Activated naive CD4-positive, alpha-beta T cell treated with anti-CD3 and anti-CD28 coated beads, Interleukin-2, amount 50 U/mL, for 72 hours (primary cell): ENCODE measurements at regions not wholly inside any gene's neighbourhood (a gene's known extent, or its start where the extent isn't known, plus 50 kb on each side); places are given as distances from the start of the nearest gene placed in this dataset.

Source experiments
- ATAC-seq, 2 donors: fragments of 150-1000 bp; cut with Tn5 transposase; 2 replicates each; pipeline ENCODE4 v1.10.0; 2021; ENCODE audit warnings: mild to moderate bottlenecking in 2 of 2, moderate library complexity in 2 of 2
- DNase-seq, 2 donors: peaks; one replicate each; pipeline ENCODE4 v3.0.0; 2021 to 2022; ENCODE audit warnings: low spot score in 2 of 2
- H3K27ac Mint-ChIP-seq, 2 donors: one replicate each; pipeline ENCODE4 v1.8.0; 2022; ENCODE audit warnings: mild to moderate bottlenecking in 2 of 2, mixed read lengths in 2 of 2
- H3K36me3 Mint-ChIP-seq, 2 donors: one replicate each; pipeline ENCODE4 v1.8.0; 2022; ENCODE audit warnings: mixed read lengths in 2 of 2
- H3K9me3 Mint-ChIP-seq, 2 donors: one replicate each; pipeline ENCODE4 v1.8.0; 2022; ENCODE audit warnings: mixed read lengths in 2 of 2

DNA sequence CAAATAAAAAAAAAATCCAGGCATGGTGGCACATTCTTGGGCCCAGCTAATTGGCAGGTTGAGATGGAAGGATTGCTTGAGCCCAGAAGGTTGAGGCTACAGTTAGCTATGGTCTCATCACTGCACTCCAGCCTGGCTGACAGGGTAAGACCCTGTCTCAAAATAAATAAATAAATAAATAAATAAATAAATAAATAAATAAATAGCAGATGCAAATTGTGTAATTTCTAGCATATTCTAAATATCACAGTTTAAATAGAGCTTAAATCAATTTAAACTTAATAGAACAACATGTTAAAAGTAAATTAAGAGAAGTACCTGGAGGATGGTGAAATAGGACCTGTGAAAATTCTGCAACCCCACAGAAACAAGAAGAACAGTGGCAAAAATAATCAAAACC is 290.5 kb downstream of the TFEC start:
- DNase-seq, result no peak
- Mint-ChIP-seq H3K36me3 (no peaks in the 10 kb centered on the region), H3K9me3 (no peaks in the 10 kb centered on the region), H3K27ac (no peak overlapping the region)
- ATAC-seq, result no peak

- ATAC-seq, result no peak
- H3K27ac Mint-ChIP-seq, result no peak overlapping the region
- no peaks in the 10 kb centered on the region for H3K36me3 Mint-ChIP-seq
- no peaks in the 10 kb centered on the region for H3K9me3 Mint-ChIP-seq
- no peak for DNase-seq
Measured at GRCh38 chr7:115734641-115735040, 295.9 kb downstream of the TFEC start.

GRCh38 chr7:115731796-115732471 is 298.6 kb downstream of the TFEC start:
- Mint-ChIP-seq H3K27ac (no peak overlapping the region), H3K36me3 (no peaks in the 10 kb centered on the region)

GRCh38 chr7:115728518-115728917 is 302.0 kb downstream of the TFEC start:
- ATAC-seq (no peak), DNase-seq (no peak)
- no peaks in the 10 kb centered on the region for H3K36me3 Mint-ChIP-seq
- no peaks in the 10 kb centered on the region for H3K9me3 Mint-ChIP-seq
- no peak overlapping the region for H3K27ac Mint-ChIP-seq

More at GRCh38 chr7:115731796-115732471, 298.6 kb downstream of the TFEC start:
- ATAC-seq (no peak), DNase-seq (no peak)
- no peaks in the 10 kb centered on the region for H3K9me3 Mint-ChIP-seq

DNA sequence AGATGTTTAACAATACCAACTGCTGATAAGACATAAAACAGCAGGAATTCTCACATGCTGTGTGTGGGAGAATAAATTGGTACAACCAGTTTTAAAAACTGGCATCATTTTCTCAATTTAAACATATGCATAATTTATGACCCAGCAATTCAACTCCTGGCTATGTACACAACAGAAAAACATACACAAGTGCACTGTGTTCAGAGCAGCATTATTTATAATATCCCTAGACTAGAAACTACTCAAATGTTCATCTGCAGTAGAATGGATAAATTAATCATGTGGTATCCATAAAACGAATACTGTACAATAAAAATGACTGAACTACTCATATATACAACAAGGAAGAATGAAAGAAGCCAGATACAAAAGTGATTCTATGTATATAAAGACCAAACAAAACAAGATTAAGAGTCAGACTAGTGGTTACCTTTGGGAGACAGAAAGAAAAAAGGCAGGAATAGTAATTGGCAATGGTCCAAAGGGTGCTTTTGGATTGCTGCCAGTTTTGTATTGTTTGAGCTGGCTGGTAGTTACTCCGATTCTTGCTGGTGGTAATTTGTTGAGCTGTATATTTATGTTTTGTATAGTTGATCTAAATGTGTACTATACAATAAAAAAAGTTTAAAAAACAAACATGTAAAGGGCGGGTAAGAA is 306.0 kb downstream of the TFEC start:
- no peaks in the 10 kb centered on the region for H3K36me3 Mint-ChIP-seq
- no peak overlapping the region for H3K27ac Mint-ChIP-seq
- no peak for ATAC-seq
- no peaks in the 10 kb centered on the region for H3K9me3 Mint-ChIP-seq
- no peak for DNase-seq

- no peak overlapping the region for H3K27ac Mint-ChIP-seq
- ATAC-seq (no peak), DNase-seq (no peak)
- H3K9me3 Mint-ChIP-seq, result no peaks in the 10 kb centered on the region
- no peaks in the 10 kb centered on the region for H3K36me3 Mint-ChIP-seq
Measured at GRCh38 chr7:115722302-115722977, 308.1 kb downstream of the TFEC start.

DNA sequence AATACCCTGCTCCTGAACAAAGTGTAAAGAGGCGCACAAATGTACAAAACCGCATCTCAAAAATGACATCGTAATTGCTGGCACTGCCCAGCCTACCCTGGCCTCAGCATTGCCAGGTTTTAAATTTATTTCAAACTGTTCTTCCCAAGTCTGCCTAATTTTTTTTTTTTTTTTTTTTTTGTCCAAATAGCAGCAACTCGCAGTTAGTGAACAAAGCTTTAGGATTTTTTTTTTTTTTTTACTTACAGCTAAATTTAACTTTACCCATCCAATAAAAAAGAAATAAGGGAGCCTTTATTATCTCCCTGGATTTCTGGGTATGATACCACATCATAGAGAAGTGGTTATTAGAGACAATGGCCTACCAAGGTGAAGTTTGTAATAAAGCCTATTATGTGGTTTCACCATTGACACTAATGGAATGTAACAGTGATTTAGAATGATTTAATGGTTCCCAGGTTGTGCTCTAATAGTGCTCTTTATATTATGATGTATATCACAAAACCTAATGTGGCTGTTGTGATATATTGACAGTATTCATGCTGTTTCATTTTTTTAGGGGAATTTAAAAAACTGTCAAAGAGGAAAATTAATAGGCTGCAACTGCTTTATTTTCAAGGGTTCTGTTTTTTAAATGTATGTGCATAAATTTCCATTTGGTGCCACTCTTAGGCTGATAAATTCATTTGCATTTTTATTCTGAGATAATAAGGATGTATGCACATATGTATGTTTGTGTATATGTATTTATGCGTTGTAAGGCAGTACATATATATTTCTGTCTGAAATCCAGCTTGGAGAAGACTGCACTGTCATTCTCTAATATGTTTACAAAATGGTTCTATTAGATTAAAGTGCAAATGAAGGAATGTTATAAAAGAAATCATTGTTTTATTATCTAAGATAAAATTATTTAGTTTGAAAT is 309.0 kb downstream of the TFEC start:
- no peak for DNase-seq
- ATAC-seq, result no peak
- Mint-ChIP-seq H3K9me3 (no peaks in the 10 kb centered on the region), H3K36me3 (no peaks in the 10 kb centered on the region), H3K27ac (no peak overlapping the region)

GRCh38 chr7:115719963-115720362 is 310.6 kb downstream of the TFEC start:
- H3K27ac Mint-ChIP-seq, result no peak overlapping the region
- no peak for ATAC-seq

GRCh38 chr7:115709664-115710063 is 320.9 kb downstream of the TFEC start:
- ATAC-seq, result no peak
- DNase-seq, result no peak
- no peaks in the 10 kb centered on the region for H3K9me3 Mint-ChIP-seq
- no peaks in the 10 kb centered on the region for H3K36me3 Mint-ChIP-seq
- no peak overlapping the region for H3K27ac Mint-ChIP-seq

More at GRCh38 chr7:115719963-115720362, 310.6 kb downstream of the TFEC start:
- no peak for DNase-seq
- H3K36me3 Mint-ChIP-seq, result no peaks in the 10 kb centered on the region
- no peaks in the 10 kb centered on the region for H3K9me3 Mint-ChIP-seq

DNA sequence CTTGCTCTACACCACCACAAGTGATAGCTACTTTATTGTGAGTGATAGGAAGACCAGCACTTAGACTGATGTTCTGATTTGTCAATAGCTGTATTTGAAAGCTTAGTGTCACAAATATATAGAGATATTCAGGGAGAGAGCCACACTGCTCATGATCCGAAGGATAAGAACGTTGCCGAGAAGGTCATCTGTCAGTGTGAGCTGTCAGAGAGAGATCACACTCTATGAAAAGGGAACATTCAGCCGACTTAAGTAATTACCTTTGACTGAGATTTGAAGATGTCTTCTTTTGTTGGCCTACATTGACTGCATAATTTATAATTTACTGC is 322.6 kb downstream of the TFEC start:
- Mint-ChIP-seq H3K9me3 (no peaks in the 10 kb centered on the region), H3K36me3 (no peaks in the 10 kb centered on the region), H3K27ac (no peak overlapping the region)
- no peak for DNase-seq
- ATAC-seq, result no peak

GRCh38 chr7:115707258-115708012 is 323.1 kb downstream of the TFEC start:
- ATAC-seq, result peak in 1 of 2 donors; percentile 46
- H3K9me3 Mint-ChIP-seq, result no peaks in the 10 kb centered on the region
- no peak overlapping the region for H3K27ac Mint-ChIP-seq
- no peak for DNase-seq
- H3K36me3 Mint-ChIP-seq, result no peaks in the 10 kb centered on the region

DNA sequence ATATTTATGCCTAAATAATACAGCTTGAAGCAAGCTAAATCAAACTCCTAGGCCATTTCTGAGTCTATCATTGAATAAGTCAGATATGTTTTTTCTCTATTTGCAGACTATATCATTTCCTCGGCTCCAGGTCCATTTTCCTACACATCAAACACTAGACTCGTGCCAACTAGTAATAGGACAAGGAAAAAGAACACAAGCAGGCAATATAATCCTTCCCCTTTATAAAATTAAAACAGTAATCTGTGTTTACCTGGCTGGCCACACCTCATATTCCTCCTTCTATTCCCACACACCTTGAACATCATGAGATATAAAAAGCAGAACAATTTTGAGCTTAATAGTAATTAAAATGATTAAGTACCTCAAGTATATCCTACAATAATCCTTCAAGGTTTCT is 325.7 kb downstream of the TFEC start:
- Mint-ChIP-seq H3K36me3 (no peaks in the 10 kb centered on the region), H3K27ac (no peak overlapping the region), H3K9me3 (no peaks in the 10 kb centered on the region)
- ATAC-seq (no peak), DNase-seq (no peak)

DNA sequence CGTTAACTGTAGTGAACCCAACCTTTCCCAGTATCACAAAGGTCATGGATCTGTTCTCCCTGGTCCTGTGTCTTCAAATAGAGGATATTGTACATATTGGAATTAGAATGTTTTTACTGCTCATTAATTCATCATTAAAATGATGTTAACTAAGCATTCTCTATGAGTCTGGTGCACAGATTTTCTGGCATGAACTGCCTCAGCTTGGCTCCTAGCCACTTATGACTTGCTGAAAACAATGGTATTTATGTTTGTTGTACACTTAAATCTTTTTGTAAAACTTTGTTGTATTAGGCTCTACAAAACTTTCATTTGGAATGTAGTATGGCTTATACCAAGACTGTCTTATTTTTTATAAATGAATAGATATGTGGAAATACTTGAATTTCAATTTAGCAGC is 329.4 kb downstream of the TFEC start:
- Mint-ChIP-seq H3K27ac (no peak overlapping the region), H3K9me3 (no peaks in the 10 kb centered on the region), H3K36me3 (no peaks in the 10 kb centered on the region)
- ATAC-seq (no peak), DNase-seq (no peak)

DNA sequence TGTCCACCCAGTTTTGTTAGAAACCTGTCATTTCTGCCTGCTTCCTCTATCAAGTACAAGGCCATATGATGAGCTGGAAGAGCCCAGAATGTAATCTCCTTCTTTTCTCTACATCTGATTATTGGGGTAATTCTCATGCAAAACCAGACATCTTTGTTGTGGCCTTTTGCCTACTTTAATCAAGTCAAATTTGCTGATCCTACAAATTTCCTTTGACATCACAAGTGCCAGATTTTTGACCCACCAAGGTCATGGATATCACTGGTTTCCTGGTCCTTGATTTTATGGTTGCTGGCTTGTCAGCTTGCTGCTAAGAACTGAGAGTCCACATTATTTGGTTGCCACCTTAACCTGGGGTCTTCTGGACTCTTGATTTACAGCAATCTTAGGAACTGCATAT is 336.1 kb downstream of the TFEC start:
- DNase-seq, result no peak
- Mint-ChIP-seq H3K36me3 (no peaks in the 10 kb centered on the region), H3K27ac (no peak overlapping the region), H3K9me3 (no peaks in the 10 kb centered on the region)
- ATAC-seq, result no peak

DNA sequence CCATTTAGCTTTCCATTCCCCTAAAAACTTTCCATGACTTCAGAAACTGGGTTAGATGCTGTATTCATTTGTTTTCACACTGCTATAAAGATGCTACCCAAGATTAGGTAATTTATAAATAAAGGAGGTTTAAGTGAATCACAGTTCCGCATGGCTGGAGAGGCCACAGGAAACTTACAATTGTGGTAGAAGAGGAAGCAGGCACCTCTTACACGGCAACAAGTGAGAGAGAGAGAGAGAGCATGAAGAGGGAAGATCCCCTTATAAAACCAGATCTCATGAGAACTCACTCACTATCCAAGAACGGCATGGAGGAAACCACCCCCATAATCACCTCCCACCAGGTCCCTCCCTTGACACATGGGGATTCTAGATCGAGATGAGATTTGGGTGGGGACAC is 336.8 kb downstream of the TFEC start:
- no peak overlapping the region for H3K27ac Mint-ChIP-seq
- no peaks in the 10 kb centered on the region for H3K36me3 Mint-ChIP-seq
- H3K9me3 Mint-ChIP-seq, result no peaks in the 10 kb centered on the region
- ATAC-seq, result no peak
- no peak for DNase-seq

GRCh38 chr7:115689941-115690340 is 340.6 kb downstream of the TFEC start:
- Mint-ChIP-seq H3K27ac (no peak overlapping the region), H3K9me3 (no peaks in the 10 kb centered on the region), H3K36me3 (no peaks in the 10 kb centered on the region)
- DNase-seq (no peak), ATAC-seq (no peak)
